Chondrocyte (in vitro differentiated cells): ENCODE measurements at regions not wholly inside any gene's neighbourhood (a gene's known extent, or its start where the extent isn't known, plus 50 kb on each side); places are given as distances from the start of the nearest gene placed in this dataset.
A peak's percentile ranks its signal among the peaks of the same experiment; 100 is the strongest.

Experiments
- DNase-seq: peaks from one replicate; pipeline ENCODE4 v3.0.0; 2021; ENCODE audit warnings: mixed read lengths, low spot score
- H3K27ac Mint-ChIP-seq: one replicate; pipeline ENCODE4 v1.8.0; 2021; ENCODE audit warnings: mild to moderate bottlenecking, moderate library complexity, mixed read lengths; ENCODE audit not compliant: unreplicated experiment
- H3K27me3 Mint-ChIP-seq: 2 replicates; pipeline ENCODE4 v1.8.0; 2021; ENCODE audit warnings: low read depth, mixed read lengths
- H3K36me3 Mint-ChIP-seq: 2 replicates; pipeline ENCODE4 v1.8.0; 2021; ENCODE audit warnings: low read depth, mixed read lengths
- H3K4me1 Mint-ChIP-seq: 2 replicates; pipeline ENCODE4 v1.8.0; 2021; ENCODE audit warnings: low read depth, mild to moderate bottlenecking, mixed read lengths
- H3K4me3 Mint-ChIP-seq: one replicate; pipeline ENCODE4 v1.8.0; 2021; ENCODE audit warnings: mild to moderate bottlenecking, moderate library complexity, mixed read lengths; ENCODE audit not compliant: unreplicated experiment
- H3K9me3 Mint-ChIP-seq: 2 replicates; pipeline ENCODE4 v1.8.0; 2021; ENCODE audit warnings: low read depth, mixed read lengths
- TF ChIP-seq, protein P1 (sequence below): fragments of 200-600 bp; sonication (generic); IDR thresholded peaks from 2 replicates; pipeline ENCODE4 v1.5.0; 2021; ENCODE audit warnings: antibody characterized with exemption, mild to moderate bottlenecking, moderate library complexity

- Mint-ChIP-seq H3K27me3 (peaks cover 14% of the 10 kb centered on the region), H3K27ac (no peak overlapping the region), H3K9me3 (no peaks in the 10 kb centered on the region), H3K36me3 (no peaks in the 10 kb centered on the region), H3K4me1 (no peaks in the 10 kb centered on the region), H3K4me3 (no peak overlapping the region)
- no peak for DNase-seq
- TF ChIP-seq, protein P1, sequence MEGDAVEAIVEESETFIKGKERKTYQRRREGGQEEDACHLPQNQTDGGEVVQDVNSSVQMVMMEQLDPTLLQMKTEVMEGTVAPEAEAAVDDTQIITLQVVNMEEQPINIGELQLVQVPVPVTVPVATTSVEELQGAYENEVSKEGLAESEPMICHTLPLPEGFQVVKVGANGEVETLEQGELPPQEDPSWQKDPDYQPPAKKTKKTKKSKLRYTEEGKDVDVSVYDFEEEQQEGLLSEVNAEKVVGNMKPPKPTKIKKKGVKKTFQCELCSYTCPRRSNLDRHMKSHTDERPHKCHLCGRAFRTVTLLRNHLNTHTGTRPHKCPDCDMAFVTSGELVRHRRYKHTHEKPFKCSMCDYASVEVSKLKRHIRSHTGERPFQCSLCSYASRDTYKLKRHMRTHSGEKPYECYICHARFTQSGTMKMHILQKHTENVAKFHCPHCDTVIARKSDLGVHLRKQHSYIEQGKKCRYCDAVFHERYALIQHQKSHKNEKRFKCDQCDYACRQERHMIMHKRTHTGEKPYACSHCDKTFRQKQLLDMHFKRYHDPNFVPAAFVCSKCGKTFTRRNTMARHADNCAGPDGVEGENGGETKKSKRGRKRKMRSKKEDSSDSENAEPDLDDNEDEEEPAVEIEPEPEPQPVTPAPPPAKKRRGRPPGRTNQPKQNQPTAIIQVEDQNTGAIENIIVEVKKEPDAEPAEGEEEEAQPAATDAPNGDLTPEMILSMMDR: no peak
Observed at GRCh38 chr4:183563874-183564273, 59.0 kb downstream of the ING2 start.

- no peak for DNase-seq
- no peak overlapping the region for H3K4me3 Mint-ChIP-seq
- peaks cover 4% of the 10 kb centered on the region for H3K4me1 Mint-ChIP-seq
- H3K27me3 Mint-ChIP-seq: peaks cover 10% of the 10 kb centered on the region
- no peaks in the 10 kb centered on the region for H3K9me3 Mint-ChIP-seq
- TF ChIP-seq, protein P1: no peak
- H3K36me3 Mint-ChIP-seq: no peaks in the 10 kb centered on the region
- no peak overlapping the region for H3K27ac Mint-ChIP-seq
Observed at GRCh38 chr4:183571350-183571941, 66.6 kb downstream of the ING2 start.

- H3K27me3 Mint-ChIP-seq: no peaks in the 10 kb centered on the region
- H3K27ac Mint-ChIP-seq: peak overlapping the region; percentile 54
- TF ChIP-seq, protein P1: no peak
- no peak overlapping the region for H3K4me3 Mint-ChIP-seq
- no peak for DNase-seq
- H3K36me3 Mint-ChIP-seq: no peaks in the 10 kb centered on the region
- peaks cover 10% of the 10 kb centered on the region for H3K9me3 Mint-ChIP-seq
- H3K4me1 Mint-ChIP-seq: peaks cover 6% of the 10 kb centered on the region
Observed at GRCh38 chr4:183576701-183577404, 72.0 kb downstream of the ING2 start.

DNA sequence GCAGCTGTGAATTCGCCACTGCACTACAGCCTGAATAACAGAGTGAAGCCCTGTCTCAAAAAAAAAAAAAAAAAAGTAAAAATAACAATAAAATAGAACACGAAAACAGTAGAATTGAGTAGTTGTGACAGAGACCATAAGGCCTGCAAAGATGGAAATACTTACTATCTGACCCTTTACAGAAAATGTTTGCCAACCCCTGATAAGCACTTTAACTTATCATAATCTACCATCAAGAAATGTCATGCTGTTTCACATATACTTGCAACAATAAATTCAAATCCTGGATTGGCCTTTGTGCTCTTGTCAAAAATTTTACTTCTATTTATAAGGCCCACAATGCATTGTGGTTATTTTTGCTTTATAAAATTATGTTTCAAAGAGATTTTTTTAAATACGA is 75.5 kb downstream of the ING2 start:
- Mint-ChIP-seq H3K27ac (no peak overlapping the region), H3K4me1 (peaks cover 6% of the 10 kb centered on the region), H3K27me3 (no peaks in the 10 kb centered on the region), H3K9me3 (peaks cover 12% of the 10 kb centered on the region), H3K4me3 (no peak overlapping the region), H3K36me3 (no peaks in the 10 kb centered on the region)
- DNase-seq: no peak
- TF ChIP-seq, protein P1: no peak

DNA sequence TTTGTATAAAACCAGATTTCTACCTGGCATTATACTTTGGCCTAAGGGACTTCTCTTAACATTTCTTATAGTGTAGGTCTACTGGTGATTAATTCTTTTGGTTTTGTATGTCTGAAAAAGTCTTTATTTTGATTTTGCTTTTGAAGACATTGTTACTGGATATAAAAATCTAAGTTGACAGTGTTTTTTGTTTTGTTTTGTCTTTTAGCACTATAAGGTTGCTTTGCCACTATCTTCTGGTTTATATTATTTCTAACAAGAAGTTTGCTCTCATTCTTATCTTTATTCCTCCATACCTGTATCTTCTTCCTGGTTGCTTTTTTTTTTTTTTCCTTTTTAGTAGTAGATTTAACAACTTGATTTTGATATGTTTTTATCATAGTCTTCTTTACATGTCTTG is 76.0 kb downstream of the ING2 start:
- no peaks in the 10 kb centered on the region for H3K27me3 Mint-ChIP-seq
- no peak overlapping the region for H3K4me3 Mint-ChIP-seq
- no peak overlapping the region for H3K27ac Mint-ChIP-seq
- peaks cover 12% of the 10 kb centered on the region for H3K9me3 Mint-ChIP-seq
- no peak for DNase-seq
- peaks cover 6% of the 10 kb centered on the region for H3K4me1 Mint-ChIP-seq
- TF ChIP-seq, protein P1: no peak
- H3K36me3 Mint-ChIP-seq: no peaks in the 10 kb centered on the region
